Upper lobe of left lung (tissue), 4 donors: ENCODE measurements at regions not wholly inside any gene's neighbourhood (a gene's known extent, or its start where the extent isn't known, plus 50 kb on each side); places are given as distances from the start of the nearest gene placed in this dataset.

ENCODE experiments used
- CTCF ChIP-seq, 6 experiments: fragments of 450-650 bp in 4 of 6; fragments of 200-600 bp in 2 of 6; sonication (generic) in 2 of 6; IDR thresholded peaks; one replicate each; pipeline ENCODE4 v1.5.1; 2016 to 2019; ENCODE audit warnings: antibody characterized with exemption in 6 of 6
- EP300 ChIP-seq, 4 donors: sonication (generic); formaldehyde crosslinking; IDR thresholded peaks; one replicate each; pipeline ENCODE4 v1.5.1; 2017; ENCODE audit warnings: antibody characterized with exemption in 4 of 4, control low read depth in 2 of 4
- POLR2A ChIP-seq, 4 donors: fragments of 450-650 bp; IDR thresholded peaks; one replicate each; pipeline ENCODE4 v1.5.1; 2016 to 2017; ENCODE audit warnings: antibody characterized with exemption in 4 of 4, mild to moderate bottlenecking in 2 of 4
- POLR2AphosphoS5 ChIP-seq, 2 donors: sonication (generic); formaldehyde crosslinking; IDR thresholded peaks; one replicate each; pipeline ENCODE4 v1.5.1; 2017; ENCODE audit warnings: antibody characterized with exemption in 2 of 2

DNA sequence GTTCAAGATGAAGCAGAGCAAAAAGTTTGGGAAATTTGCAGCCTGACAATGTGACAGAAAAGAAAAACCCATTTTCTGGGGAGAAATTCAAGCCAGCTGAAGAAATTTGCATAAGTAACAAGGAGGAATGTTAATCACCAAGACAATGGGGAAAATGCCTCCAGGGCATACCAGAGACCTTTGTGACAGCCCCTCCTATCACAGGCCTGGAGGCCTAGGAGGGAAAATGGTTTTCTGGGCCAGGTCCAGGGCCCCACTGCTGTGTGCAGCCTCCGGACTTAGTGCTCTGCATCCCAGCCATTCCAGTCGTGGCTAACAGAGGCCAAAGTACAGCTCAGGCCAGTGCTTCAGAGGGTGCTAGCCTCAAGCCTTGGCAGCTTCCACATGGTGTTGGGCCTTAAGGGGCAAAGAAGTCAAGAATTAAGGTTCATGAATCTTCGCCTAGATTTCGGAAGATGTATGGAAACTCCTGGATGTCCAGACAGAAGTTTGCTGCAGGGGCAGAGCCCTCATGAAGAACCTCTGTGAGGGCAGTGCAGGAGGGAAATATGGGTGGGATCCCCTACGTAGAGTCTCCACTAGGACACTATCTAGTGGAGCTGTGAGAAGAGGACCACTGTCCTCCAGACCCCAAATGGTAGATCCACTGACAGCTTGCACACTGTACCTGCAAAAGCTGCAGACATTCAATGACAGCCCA is 314.1 kb upstream of the TRIB2 start:
- no peak for TF ChIP-seq POLR2A (IDR thresholded peaks at IDR 0.05)
- no peak for TF ChIP-seq CTCF (IDR thresholded peaks at IDR 0.05)
- TF ChIP-seq EP300 (IDR thresholded peaks at IDR 0.05) = no peak
- no peak for TF ChIP-seq POLR2AphosphoS5 (IDR thresholded peaks at IDR 0.05)
